Stomach (tissue), 8 donors: ENCODE measurements at regions not wholly inside any gene's neighbourhood (a gene's known extent, or its start where the extent isn't known, plus 50 kb on each side); places are given as distances from the start of the nearest gene placed in this dataset.
"Not testable (repeated sequence)": the region's sequence is repeated elsewhere in the genome, so short reads cannot be mapped to it uniquely, and the experiment has no call there.

Source experiments
- DNase-seq, 2 donors: peaks; one replicate each; pipeline versions ENCODE4 v3.0.0 to v3.0.0-alpha.2; 2013 to 2019
- H3K27ac ChIP-seq, 5 donors: fragments of 200-600 bp in 4 of 5; sonication (generic) in 4 of 5; one replicate each; pipeline ENCODE4 v1.5.1; 2013 to 2019; ENCODE audit warnings: mild to moderate bottlenecking in 1 of 5, moderate library complexity in 1 of 5
- H3K27me3 ChIP-seq, 3 donors: fragments of 200-600 bp; sonication (generic); one replicate each; pipeline ENCODE4 v1.5.1; 2017 to 2019; ENCODE audit warnings: mixed run types in 1 of 3
- H3K36me3 ChIP-seq, 4 donors: fragments of 200-600 bp; sonication (generic); 1 replicate in 3 of 4; 2 replicates in 1 of 4; pipeline ENCODE4 v1.5.1; 2016 to 2019
- H3K4me1 ChIP-seq, 4 donors: fragments of 200-600 bp; sonication (generic); one replicate each; pipeline ENCODE4 v1.5.1; 2016 to 2019
- H3K4me3 ChIP-seq, 4 donors: fragments of 200-600 bp; sonication (generic) in 3 of 4; one replicate each; pipeline ENCODE4 v1.5.1; 2016 to 2019; ENCODE audit warnings: mild to moderate bottlenecking in 1 of 4
- H3K9me3 ChIP-seq, 4 donors: fragments of 200-600 bp; sonication (generic); one replicate each; pipeline ENCODE4 v1.5.1; 2016 to 2019
- CTCF ChIP-seq, 7 experiments: fragments of 450-650 bp in 4 of 7; fragments of 200-600 bp in 3 of 7; sonication (generic) in 3 of 7; IDR thresholded peaks; one replicate each; pipeline ENCODE4 v1.5.1; 2016 to 2019; ENCODE audit warnings: antibody characterized with exemption in 7 of 7, control low read depth in 2 of 7, mild to moderate bottlenecking in 1 of 7
- EP300 ChIP-seq: sonication (generic); formaldehyde crosslinking; IDR thresholded peaks from one replicate; pipeline ENCODE4 v1.6.1; 2017; ENCODE audit warnings: antibody characterized with exemption
- POLR2A ChIP-seq, 4 donors: fragments of 450-650 bp; IDR thresholded peaks; one replicate each; pipeline ENCODE4 v1.6.1; 2016; ENCODE audit warnings: antibody characterized with exemption in 4 of 4, control low read depth in 2 of 4, mild to moderate bottlenecking in 1 of 4, moderate library complexity in 1 of 4
- POLR2AphosphoS5 ChIP-seq, 3 donors: sonication (generic); formaldehyde crosslinking; IDR thresholded peaks; one replicate each; pipeline ENCODE4 v1.6.1; 2016; ENCODE audit warnings: antibody characterized with exemption in 3 of 3
- WGBS, 5 donors: extraction: QIAGEN DNeasy Blood & Tissue Kit in 3 of 5; methylation state at CpG; one replicate each; pipeline versions ENCODE4 v1.1.5 to v1.1.7; 2013 to 2018; 5-methylcytosine and 5-hydroxymethylcytosine counted together
- intact Hi-C: fragments of 100-400 bp; cut with DNase I; formaldehyde crosslinking; loops from one replicate; pipeline ENCODE4 v1.15.1; 2023; ENCODE audit warnings: low total_unique reads
- donor health status: healthy with polysubstance abuse.
- donor health status: Bipolar disorder and iron deficiency.
- donor health status: healthy.

- Histone ChIP-seq H3K9me3 (peaks cover 0 to 6% (median 0%) of the 10 kb centered on the region in 4 donors), H3K27me3 (peaks cover 0 to 33% (median 9%) of the 10 kb centered on the region in 3 donors), H3K4me1 (no peaks in the 10 kb centered on the region), H3K36me3 (no peaks in the 10 kb centered on the region), H3K27ac (no peak overlapping the region), H3K4me3 (no peak overlapping the region)
- intact Hi-C loops, result no loop called here
- no peak for DNase-seq
- WGBS, 5 donors, result 62 to 76% (median 75%) methylated on average over 2 of the region's 2 CpGs
- TF ChIP-seq POLR2AphosphoS5 (IDR thresholded peaks at IDR 0.05), result no peak
- TF ChIP-seq CTCF (IDR thresholded peaks at IDR 0.05), result no peak
- TF ChIP-seq EP300, result no peak
- TF ChIP-seq POLR2A (IDR thresholded peaks at IDR 0.05), result no peak
Observed at GRCh38 chr7:131762753-131763152, 206.3 kb upstream of the PODXL start.

DNA sequence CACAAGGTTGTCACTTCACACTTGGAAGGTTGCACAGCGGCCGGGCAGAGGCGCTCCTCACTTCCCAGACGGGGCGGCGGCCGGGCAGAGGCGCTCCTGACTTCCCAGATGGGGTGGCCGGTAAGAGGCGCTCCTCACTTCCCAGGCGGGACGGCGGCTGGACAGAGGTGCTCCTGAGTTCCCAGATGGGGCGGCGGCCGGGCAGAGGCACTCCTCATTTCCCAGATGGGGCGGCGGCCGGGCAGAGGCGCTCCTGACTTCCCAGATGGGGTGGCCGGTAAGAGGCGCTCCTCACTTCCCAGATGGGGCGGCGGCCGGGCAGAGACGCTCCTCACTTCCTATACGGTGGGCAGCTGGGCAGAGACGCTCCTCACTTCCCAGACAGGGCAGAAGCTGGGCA lies 199.4 kb upstream of the PODXL start:
- H3K9me3 ChIP-seq, DNase-seq, H3K36me3 ChIP-seq, H3K27ac ChIP-seq, H3K4me3 ChIP-seq, intact Hi-C loops, H3K4me1 ChIP-seq: not testable (repeated sequence)
- H3K27me3 ChIP-seq, result peaks cover 0 to 13% (median 0%) of the 10 kb centered on the region in 3 donors
- 89 to 98% (median 94%) methylated on average over 27 to 28 of the region's 28 CpGs for WGBS, 5 donors

GRCh38 chr7:131753620-131754222 lies 197.3 kb upstream of the PODXL start:
- Histone ChIP-seq H3K36me3 (no peaks in the 10 kb centered on the region), H3K4me1 (no peaks in the 10 kb centered on the region), H3K27me3 (peaks cover 0 to 8% (median 0%) of the 10 kb centered on the region in 3 donors), H3K9me3 (peaks cover 0 to 5% (median 0%) of the 10 kb centered on the region in 4 donors), H3K4me3 (no peak overlapping the region), H3K27ac (no peak overlapping the region)
- no peak for DNase-seq
- TF ChIP-seq CTCF (IDR thresholded peaks at IDR 0.05), result peak in 1 of 7 experiments; percentile 9
- no peak for TF ChIP-seq POLR2A (IDR thresholded peaks at IDR 0.05)
- WGBS, 5 donors, result 43 to 50% (median 47%) methylated on average over 11 of the region's 11 CpGs
- intact Hi-C loops, result no loop called here

DNA sequence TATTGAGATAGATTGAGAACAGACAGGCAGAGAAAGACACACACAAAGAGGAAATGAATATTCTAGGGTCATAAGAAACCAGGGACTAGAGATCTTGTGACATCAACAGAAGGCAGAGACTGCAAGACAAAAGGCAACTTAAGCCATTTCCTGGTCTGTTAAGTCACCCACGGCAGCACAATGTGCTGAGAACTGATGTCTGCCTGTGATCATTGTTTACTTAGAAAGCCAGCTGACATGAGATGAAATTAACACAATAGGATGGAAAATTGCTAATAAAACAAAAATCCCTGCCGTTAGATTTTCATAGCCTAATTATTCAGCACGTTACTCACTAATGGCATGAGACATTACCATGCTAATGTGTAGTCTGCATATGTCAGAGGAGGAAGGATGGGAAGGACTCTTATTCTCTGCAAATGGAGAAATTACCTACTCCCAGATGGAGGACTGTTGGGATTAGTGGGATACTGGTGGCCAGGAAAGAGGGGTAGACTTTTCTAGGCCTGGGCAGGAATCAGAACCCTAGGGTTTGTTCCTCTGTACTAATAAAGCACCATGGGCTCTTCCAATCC lies 191.3 kb upstream of the PODXL start:
- Histone ChIP-seq H3K4me3 (no peak overlapping the region), H3K27ac (no peak overlapping the region), H3K9me3 (no peaks in the 10 kb centered on the region), H3K36me3 (no peaks in the 10 kb centered on the region), H3K4me1 (no peaks in the 10 kb centered on the region), H3K27me3 (peaks cover 0 to 13% (median 0%) of the 10 kb centered on the region in 3 donors)
- no peak for DNase-seq
- intact Hi-C loops, result no loop called here
- no peak for TF ChIP-seq CTCF (IDR thresholded peaks at IDR 0.05)
- no peak for TF ChIP-seq EP300
- no peak for TF ChIP-seq POLR2A (IDR thresholded peaks at IDR 0.05)
- no peak for TF ChIP-seq POLR2AphosphoS5 (IDR thresholded peaks at IDR 0.05)
- 10 to 41% (median 38%) methylated on average over 3 of the region's 3 CpGs for WGBS, 5 donors
